H9 (cell line): ENCODE measurements at regions not wholly inside any gene's neighbourhood (a gene's known extent, or its start where the extent isn't known, plus 50 kb on each side); places are given as distances from the start of the nearest gene placed in this dataset.

ENCODE experiments used
- DNase-seq: peaks from one replicate; pipeline ENCODE4 v3.0.0-alpha.2; 2017
- H2AFZ ChIP-seq: one replicate; pipeline ENCODE4 v1.6.1; 2013; ENCODE audit warnings: mild to moderate bottlenecking, low read length, control low read depth, moderate library complexity
- H2AK5ac ChIP-seq: 2 replicates; pipeline ENCODE4 v1.6.1; 2013; ENCODE audit warnings: low read length, control low read depth, mixed read lengths; ENCODE audit not compliant: insufficient read length
- H2BK120ac ChIP-seq: one replicate; pipeline ENCODE4 v1.6.1; 2013; ENCODE audit warnings: low read depth, mild to moderate bottlenecking, low read length, control low read depth, inconsistent platforms; ENCODE audit not compliant: poor library complexity, severe bottlenecking
- H2BK12ac ChIP-seq: 2 replicates; pipeline ENCODE4 v1.6.1; 2013; ENCODE audit warnings: low read length, control low read depth, mixed read lengths, low read depth; ENCODE audit not compliant: insufficient read length
- H2BK15ac ChIP-seq: 2 replicates; pipeline ENCODE4 v1.6.1; 2013; ENCODE audit warnings: low read depth, low read length, control low read depth
- H2BK20ac ChIP-seq: one replicate; pipeline ENCODE4 v1.6.1; 2013; ENCODE audit warnings: low read depth, mild to moderate bottlenecking, low read length, control low read depth, inconsistent platforms; ENCODE audit not compliant: poor library complexity, severe bottlenecking
- H2BK5ac ChIP-seq: 2 replicates; pipeline ENCODE4 v1.6.1; 2013; ENCODE audit warnings: low read length, control low read depth, mixed read lengths; ENCODE audit not compliant: insufficient read length
- H3K14ac ChIP-seq: 2 replicates; pipeline ENCODE4 v1.6.1; 2013; ENCODE audit warnings: low read length, control low read depth; ENCODE audit not compliant: insufficient read depth
- H3K18ac ChIP-seq: 2 replicates; pipeline ENCODE4 v1.6.1; 2013; ENCODE audit warnings: low read depth, mild to moderate bottlenecking, mixed read lengths, low read length, control low read depth; ENCODE audit not compliant: insufficient read length
- H3K23ac ChIP-seq: 2 replicates; pipeline ENCODE4 v1.6.1; 2013; ENCODE audit warnings: low read length, control low read depth, mixed read lengths, low read depth; ENCODE audit not compliant: insufficient read length
- H3K23me2 ChIP-seq: 2 replicates; pipeline ENCODE4 v1.6.1; 2013; ENCODE audit warnings: low read depth, mild to moderate bottlenecking, mixed read lengths, low read length, control low read depth; ENCODE audit not compliant: insufficient read length, poor library complexity, severe bottlenecking
- H3K27ac ChIP-seq: 2 replicates; pipeline ENCODE4 v1.5.1; 2013; ENCODE audit warnings: low read length, control low read depth, mixed read lengths, low read depth; ENCODE audit not compliant: insufficient read length
- H3K27me3 ChIP-seq: 2 replicates; pipeline ENCODE4 v1.6.1; 2013; ENCODE audit warnings: low read length, control low read depth, inconsistent platforms; ENCODE audit not compliant: insufficient read depth
- H3K4ac ChIP-seq: 2 replicates; pipeline ENCODE4 v1.6.1; 2013; ENCODE audit warnings: low read depth, mild to moderate bottlenecking, control low read depth, inconsistent platforms, low read length, moderate library complexity
- H3K4me1 ChIP-seq: 2 replicates; pipeline ENCODE4 v1.6.1; 2013; ENCODE audit warnings: low read length, control low read depth, inconsistent platforms; ENCODE audit not compliant: insufficient read depth
- H3K4me2 ChIP-seq: 2 replicates; pipeline ENCODE4 v1.6.1; 2013; ENCODE audit warnings: low read length, control low read depth, mixed read lengths; ENCODE audit not compliant: insufficient read length, insufficient read depth
- H3K56ac ChIP-seq: 2 replicates; pipeline ENCODE4 v1.6.1; 2013; ENCODE audit warnings: low read depth, mild to moderate bottlenecking, mixed read lengths, low read length, control low read depth; ENCODE audit not compliant: insufficient read length
- H3K79me1 ChIP-seq: 2 replicates; pipeline ENCODE4 v1.6.1; 2013; ENCODE audit warnings: low read depth, mild to moderate bottlenecking, moderate library complexity, low read length, control low read depth, inconsistent platforms; ENCODE audit not compliant: insufficient read depth, poor library complexity, severe bottlenecking
- H3K79me2 ChIP-seq: 2 replicates; pipeline ENCODE4 v1.6.1; 2013; ENCODE audit warnings: low read length, control low read depth, inconsistent platforms; ENCODE audit not compliant: insufficient read depth
- H3K9ac ChIP-seq: 2 replicates; pipeline ENCODE4 v1.6.1; 2013; ENCODE audit warnings: low read length, control low read depth, mixed read lengths; ENCODE audit not compliant: insufficient read length; ENCODE audit errors: extremely low read depth
- H3K9me3 ChIP-seq: one replicate; pipeline ENCODE4 v1.6.1; 2013; ENCODE audit warnings: low read depth, low read length, inconsistent platforms; ENCODE audit not compliant: control insufficient read depth
- H3T11ph ChIP-seq: one replicate; pipeline ENCODE4 v1.6.1; 2013; ENCODE audit warnings: mild to moderate bottlenecking, low read length, control low read depth, inconsistent platforms
- H4K20me1 ChIP-seq: one replicate; pipeline ENCODE4 v1.6.1; 2013; ENCODE audit not compliant: control insufficient read depth, insufficient read length, insufficient read depth
- H4K5ac ChIP-seq: 2 replicates; pipeline ENCODE4 v1.6.1; 2013; ENCODE audit warnings: low read depth, mild to moderate bottlenecking, mixed read lengths, low read length, control low read depth; ENCODE audit not compliant: insufficient read length
- H4K8ac ChIP-seq: replicated peaks from 2 replicates; pipeline ENCODE4 v1.6.1; 2013; ENCODE audit warnings: low read length, control low read depth, mixed read lengths, low read depth; ENCODE audit not compliant: insufficient read length
- H4K91ac ChIP-seq: 2 replicates; pipeline ENCODE4 v1.6.1; 2013; ENCODE audit warnings: low read depth, mild to moderate bottlenecking, moderate library complexity, mixed read lengths, low read length, control low read depth; ENCODE audit not compliant: insufficient read length
- H3K27ac Mint-ChIP-seq, 3 experiments: 2 replicates in 2 of 3; 3 replicates in 1 of 3; pipeline ENCODE4 v1.8.0; 2020 to 2021; ENCODE audit warnings: mixed read lengths in 3 of 3, mild to moderate bottlenecking in 1 of 3, moderate library complexity in 1 of 3
- H3K27me3 Mint-ChIP-seq: 2 replicates; pipeline ENCODE4 v1.8.0; 2021; ENCODE audit warnings: low read depth, mild to moderate bottlenecking, moderate library complexity, mixed read lengths
- H3K36me3 Mint-ChIP-seq, 3 experiments: 2 replicates in 2 of 3; 3 replicates in 1 of 3; pipeline ENCODE4 v1.8.0; 2020 to 2021; ENCODE audit warnings: low read depth in 3 of 3, mixed read lengths in 3 of 3; ENCODE audit not compliant: insufficient read depth in 1 of 3
- H3K4me1 Mint-ChIP-seq, 2 experiments: 2 replicates each; pipeline ENCODE4 v1.8.0; 2020; ENCODE audit warnings: mixed read lengths in 2 of 2
- H3K4me3 Mint-ChIP-seq, 2 experiments: 2 replicates in 1 of 2; 3 replicates in 1 of 2; pipeline ENCODE4 v1.8.0; 2020 to 2021; ENCODE audit warnings: mild to moderate bottlenecking in 2 of 2, mixed read lengths in 2 of 2, moderate library complexity in 1 of 2
- H3K9me3 Mint-ChIP-seq, 2 experiments: 2 replicates in 1 of 2; 3 replicates in 1 of 2; pipeline ENCODE4 v1.8.0; 2020; ENCODE audit warnings: mild to moderate bottlenecking in 2 of 2, mixed read lengths in 2 of 2, moderate library complexity in 1 of 2
- WGBS: extraction: QIAGEN DNeasy Blood & Tissue Kit; methylation state at CpG from one replicate; pipeline ENCODE4 v1.1.7; 2013; ENCODE audit warnings: missing lambda C conversion rate, low lambda C conversion rate, mixed read lengths; ENCODE audit not compliant: insufficient read length; ENCODE audit errors: extremely low coverage; 5-methylcytosine and 5-hydroxymethylcytosine counted together
- TF ChIP-seq, protein P1 (sequence below): fragments of 200-600 bp; sonication (generic); conservative IDR thresholded peaks from 3 replicates; pipeline ENCODE4 v1.8.0; 2021; ENCODE audit warnings: antibody characterized with exemption, mild to moderate bottlenecking

DNA sequence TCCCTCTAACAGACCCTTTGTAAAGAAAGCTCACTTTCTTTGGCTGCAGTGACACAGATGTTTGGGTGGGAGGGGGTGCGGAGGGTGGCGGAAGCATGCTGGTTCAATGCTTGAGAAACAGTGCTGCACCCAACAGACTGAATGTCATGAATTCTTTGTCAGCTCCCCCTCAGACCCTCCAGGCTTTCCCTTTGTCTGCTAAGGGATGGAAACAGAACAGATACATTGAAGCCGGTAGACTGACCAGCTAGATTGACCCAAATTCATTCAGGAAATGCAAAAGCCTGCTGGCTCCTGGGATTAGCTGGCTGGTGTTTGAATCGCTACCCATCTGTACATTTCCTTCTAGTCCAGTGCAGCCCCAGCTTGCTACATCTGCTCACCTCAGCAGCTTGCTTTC is 90.8 kb upstream of the PAK3 start:
- no peak for DNase-seq
- Mint-ChIP-seq H3K4me1 (peaks cover 29 to 50% of the 10 kb centered on the region in 2 experiments), H3K27ac (peak overlapping the region in 1 of 3 experiments; percentile 48; a peak in 1 of 7 replicates), H3K36me3 (no peaks in the 10 kb centered on the region; a peak in 1 of 7 replicates), H3K4me3 (no peak overlapping the region), H3K9me3 (no peaks in the 10 kb centered on the region; a peak in 1 of 5 replicates), H3K27me3 (no peaks in the 10 kb centered on the region)
- Histone ChIP-seq H3K4me1 (no peaks in the 10 kb centered on the region), H4K20me1 (no peaks in the 10 kb centered on the region), H3K9me3 (no peaks in the 10 kb centered on the region), H2AFZ (no peak overlapping the region), H4K91ac (no peak overlapping the region), H3K79me1 (no peaks in the 10 kb centered on the region), H2BK15ac (no peak overlapping the region), H3K4me2 (no peak overlapping the region), H2BK12ac (no peak overlapping the region), H2BK120ac (peak overlapping the region; percentile 2), H3K14ac (no peak overlapping the region), H3K56ac (no peak overlapping the region), H3K79me2 (no peaks in the 10 kb centered on the region), H2AK5ac (no peak overlapping the region), H3T11ph (no peak overlapping the region), H3K23me2 (no peaks in the 10 kb centered on the region), H3K4ac (no peak overlapping the region), H4K8ac (no peak overlapping the region), H4K5ac (no peak overlapping the region), H2BK5ac (no peak overlapping the region), H3K23ac (no peak overlapping the region), H3K18ac (no peak overlapping the region), H3K27me3 (no peaks in the 10 kb centered on the region; the same call in 1 of the 2 replicates), H2BK20ac (no peak overlapping the region), H3K27ac (no peak overlapping the region), H3K9ac (no peak overlapping the region)
- WGBS: no CpG with 5 or more reads among the region's 4 CpGs
- TF ChIP-seq, protein P1, sequence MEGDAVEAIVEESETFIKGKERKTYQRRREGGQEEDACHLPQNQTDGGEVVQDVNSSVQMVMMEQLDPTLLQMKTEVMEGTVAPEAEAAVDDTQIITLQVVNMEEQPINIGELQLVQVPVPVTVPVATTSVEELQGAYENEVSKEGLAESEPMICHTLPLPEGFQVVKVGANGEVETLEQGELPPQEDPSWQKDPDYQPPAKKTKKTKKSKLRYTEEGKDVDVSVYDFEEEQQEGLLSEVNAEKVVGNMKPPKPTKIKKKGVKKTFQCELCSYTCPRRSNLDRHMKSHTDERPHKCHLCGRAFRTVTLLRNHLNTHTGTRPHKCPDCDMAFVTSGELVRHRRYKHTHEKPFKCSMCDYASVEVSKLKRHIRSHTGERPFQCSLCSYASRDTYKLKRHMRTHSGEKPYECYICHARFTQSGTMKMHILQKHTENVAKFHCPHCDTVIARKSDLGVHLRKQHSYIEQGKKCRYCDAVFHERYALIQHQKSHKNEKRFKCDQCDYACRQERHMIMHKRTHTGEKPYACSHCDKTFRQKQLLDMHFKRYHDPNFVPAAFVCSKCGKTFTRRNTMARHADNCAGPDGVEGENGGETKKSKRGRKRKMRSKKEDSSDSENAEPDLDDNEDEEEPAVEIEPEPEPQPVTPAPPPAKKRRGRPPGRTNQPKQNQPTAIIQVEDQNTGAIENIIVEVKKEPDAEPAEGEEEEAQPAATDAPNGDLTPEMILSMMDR: no peak
